T-helper 1 cell (primary cell): ENCODE measurements at regions not wholly inside any gene's neighbourhood (a gene's known extent, or its start where the extent isn't known, plus 50 kb on each side); places are given as distances from the start of the nearest gene placed in this dataset.
"Not testable (repeated sequence)": the region's sequence is repeated elsewhere in the genome, so short reads cannot be mapped to it uniquely, and the experiment has no call there.

Source experiments
- DNase-seq, 5 donors: peaks; one replicate each; pipeline ENCODE4 v3.0.0-alpha.2; 2012 to 2020

GRCh38 chr5:72649449-72649848, 142.2 kb upstream of the ZNF366 start:
- DNase-seq = no peak

- no peak for DNase-seq
These were observed 141.3 kb upstream of the ZNF366 start for GRCh38 chr5:72648480-72648879.

- no peak for DNase-seq
These were observed 140.6 kb upstream of the ZNF366 start for GRCh38 chr5:72647806-72648205.

- no peak for DNase-seq
These were observed 139.1 kb upstream of the ZNF366 start for GRCh38 chr5:72646246-72646866.

- DNase-seq = no peak
These were observed 138.0 kb upstream of the ZNF366 start for GRCh38 chr5:72645064-72645846.

- no peak for DNase-seq
These were observed 137.1 kb upstream of the ZNF366 start for GRCh38 chr5:72644296-72644695.

- no peak for DNase-seq
These were observed 134.0 kb upstream of the ZNF366 start for GRCh38 chr5:72641164-72641563.

- DNase-seq = no peak
These were observed 129.8 kb upstream of the ZNF366 start for GRCh38 chr5:72637058-72637457.

- DNase-seq = not testable (repeated sequence)
These were observed 129.4 kb upstream of the ZNF366 start for GRCh38 chr5:72636565-72636964.

GRCh38 chr5:72634444-72634843, 127.2 kb upstream of the ZNF366 start:
- no peak for DNase-seq

GRCh38 chr5:72633649-72634048, 126.4 kb upstream of the ZNF366 start:
- no peak for DNase-seq

GRCh38 chr5:72633041-72633445, 125.8 kb upstream of the ZNF366 start:
- no peak for DNase-seq

- no peak for DNase-seq
These were observed 123.5 kb upstream of the ZNF366 start for GRCh38 chr5:72630721-72631120.

GRCh38 chr5:72630081-72630480, 122.9 kb upstream of the ZNF366 start:
- DNase-seq = no peak

GRCh38 chr5:72628771-72629371, 121.7 kb upstream of the ZNF366 start:
- DNase-seq = no peak

GRCh38 chr5:72625332-72625731, 118.1 kb upstream of the ZNF366 start:
- no peak for DNase-seq

- no peak for DNase-seq
These were observed 117.5 kb upstream of the ZNF366 start for GRCh38 chr5:72624641-72625236.

GRCh38 chr5:72623936-72624335, 116.7 kb upstream of the ZNF366 start:
- DNase-seq = no peak

- DNase-seq = no peak
These were observed 116.1 kb upstream of the ZNF366 start for GRCh38 chr5:72623323-72623722.

GRCh38 chr5:72622170-72622760, 115.1 kb upstream of the ZNF366 start:
- DNase-seq = no peak

- DNase-seq = no peak
These were observed 114.4 kb upstream of the ZNF366 start for GRCh38 chr5:72621576-72621975.

- no peak for DNase-seq
These were observed 112.5 kb upstream of the ZNF366 start for GRCh38 chr5:72619677-72620076.

- DNase-seq = no peak
These were observed 112.0 kb upstream of the ZNF366 start for GRCh38 chr5:72619251-72619650.
